ENCODE measurements at regions not wholly inside any gene's neighbourhood (a gene's known extent, or its start where the extent isn't known, plus 50 kb on each side); places are given as distances from the start of the nearest gene placed in this dataset.

- no peak for TF ChIP-seq POLR2AphosphoS5 (IDR thresholded peaks at IDR 0.05)
- TF ChIP-seq REST (IDR thresholded peaks at IDR 0.05; ENCODE audit: borderline replicate concordance): no peak
- no peak for TF ChIP-seq SMC3 (conservative IDR thresholded peaks at IDR 0.05; ENCODE audit: poor library complexity)
- no peak for TF ChIP-seq EZH2 (IDR thresholded peaks at IDR 0.05; ENCODE audit: borderline replicate concordance, insufficient read depth, low read length, poor library complexity, severe bottlenecking)
- no peak for TF ChIP-seq TAF1 (IDR thresholded peaks at IDR 0.05; ENCODE audit: low read depth)
- TF ChIP-seq RAD21 (conservative IDR thresholded peaks at IDR 0.05): no peak
- no peak for TF ChIP-seq CTCF (IDR thresholded peaks at IDR 0.05; ENCODE audit: poor library complexity, severe bottlenecking)
- no peak for TF ChIP-seq EP300 (conservative IDR thresholded peaks at IDR 0.05; ENCODE audit: poor library complexity, severe bottlenecking)
- no peak for TF ChIP-seq MXI1 (conservative IDR thresholded peaks at IDR 0.05; ENCODE audit: poor library complexity, severe bottlenecking)
- no peak overlapping the region for H3K27ac ChIP-seq (ENCODE audit: low read length)
- no peaks in the 10 kb centered on the region for H3F3A ChIP-seq (ENCODE audit: insufficient read depth, low read length, poor library complexity, severe bottlenecking)
- no peaks in the 10 kb centered on the region for H4K20me1 ChIP-seq (ENCODE audit: insufficient read depth)
- H3K36me3 ChIP-seq (ENCODE audit: insufficient read depth, low read length): no peaks in the 10 kb centered on the region
- no peak overlapping the region for H2AFZ ChIP-seq (ENCODE audit: low read depth, low read length)
- H3K79me2 ChIP-seq (replicated peaks; ENCODE audit: insufficient read depth, low read length): no peaks in the 10 kb centered on the region
- H3K4me2 ChIP-seq (ENCODE audit: low read length): no peak overlapping the region
- H3K9ac ChIP-seq (ENCODE audit: low read length): no peak overlapping the region
- H3K9me2 ChIP-seq (ENCODE audit: insufficient read depth, low read length): no peaks in the 10 kb centered on the region
- H3K27me3 ChIP-seq (ENCODE audit: insufficient read depth, low read depth, low read length): no peaks in the 10 kb centered on the region
- no peak overlapping the region for H3K4me3 ChIP-seq (ENCODE audit: low read length)
- no peaks in the 10 kb centered on the region for H3K9me3 ChIP-seq (ENCODE audit: low read length)
Measured at GRCh38 chr4:124118061-124118460, 594.5 kb downstream of the ANKRD50 start.

GRCh38 chr4:124121461-124121971 is 591.0 kb downstream of the ANKRD50 start:
- Histone ChIP-seq H3F3A (ENCODE audit: insufficient read depth, low read length, poor library complexity, severe bottlenecking) (no peaks in the 10 kb centered on the region), H3K36me3 (ENCODE audit: insufficient read depth, low read length) (no peaks in the 10 kb centered on the region), H3K4me3 (ENCODE audit: low read length) (no peak overlapping the region), H3K9ac (ENCODE audit: low read length) (no peak overlapping the region), H4K20me1 (ENCODE audit: insufficient read depth) (no peaks in the 10 kb centered on the region), H3K27ac (ENCODE audit: low read length) (no peak overlapping the region), H3K9me2 (ENCODE audit: insufficient read depth, low read length) (no peaks in the 10 kb centered on the region), H3K9me3 (ENCODE audit: low read length) (no peaks in the 10 kb centered on the region), H3K4me2 (ENCODE audit: low read length) (no peak overlapping the region), H3K79me2 (replicated peaks; ENCODE audit: insufficient read depth, low read length) (no peaks in the 10 kb centered on the region), H2AFZ (ENCODE audit: low read depth, low read length) (no peak overlapping the region), H3K27me3 (ENCODE audit: insufficient read depth, low read depth, low read length) (no peaks in the 10 kb centered on the region)
- TF ChIP-seq MXI1 (conservative IDR thresholded peaks at IDR 0.05; ENCODE audit: poor library complexity, severe bottlenecking): no peak
- TF ChIP-seq SMC3 (conservative IDR thresholded peaks at IDR 0.05; ENCODE audit: poor library complexity): no peak
- TF ChIP-seq EP300 (conservative IDR thresholded peaks at IDR 0.05; ENCODE audit: poor library complexity, severe bottlenecking): no peak
- TF ChIP-seq REST (IDR thresholded peaks at IDR 0.05; ENCODE audit: borderline replicate concordance): no peak
- TF ChIP-seq POLR2AphosphoS5 (IDR thresholded peaks at IDR 0.05): no peak
- no peak for TF ChIP-seq CTCF (IDR thresholded peaks at IDR 0.05; ENCODE audit: poor library complexity, severe bottlenecking)

All from neural cell (in vitro differentiated cells).